ENCODE measurements at regions not wholly inside any gene's neighbourhood (a gene's known extent, or its start where the extent isn't known, plus 50 kb on each side); places are given as distances from the start of the nearest gene placed in this dataset.

DNA sequence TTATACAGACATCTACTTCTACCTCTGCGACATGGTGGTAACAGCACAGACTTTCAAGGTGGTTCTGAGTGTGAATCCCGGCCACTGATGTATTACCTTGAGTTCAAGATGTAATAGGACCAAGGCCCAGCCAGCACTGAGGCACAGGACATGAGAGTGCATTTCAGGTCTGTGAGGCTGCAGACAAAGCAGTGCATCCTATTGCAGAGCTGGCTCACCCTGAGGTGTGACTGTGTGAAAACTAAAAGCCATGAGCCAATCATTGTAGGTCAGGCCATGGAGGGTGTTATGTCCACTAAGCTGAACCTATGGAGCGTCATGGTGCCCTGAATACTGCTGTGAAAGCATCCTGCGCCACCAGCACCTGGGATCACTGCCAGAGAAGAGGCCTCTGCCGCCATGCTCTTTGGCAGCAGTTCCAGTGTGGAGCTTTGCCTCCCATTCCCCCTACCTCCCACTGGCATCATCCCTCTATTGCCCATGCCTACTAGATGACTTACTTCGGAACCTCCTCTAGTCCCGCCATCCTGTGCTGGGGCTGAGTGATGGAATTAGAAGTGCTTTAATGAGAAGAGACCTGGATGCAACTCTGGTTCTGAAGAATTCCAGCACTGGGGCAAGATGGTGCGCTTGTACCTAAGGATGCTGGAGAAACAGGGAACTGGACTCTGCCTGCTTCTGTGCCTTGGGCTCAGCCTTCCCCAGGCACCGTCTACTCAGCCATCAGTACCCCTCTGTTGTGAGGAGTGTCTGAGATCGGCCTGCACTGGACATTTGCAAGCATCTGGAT, 112.0 kb upstream of the RMDN2 start:
- no peak for DNase-seq (ENCODE audit: low read depth)
- H3K4me3 ChIP-seq (ENCODE audit: low read depth, low read length) = no peak overlapping the region
- TF ChIP-seq, protein P1, sequence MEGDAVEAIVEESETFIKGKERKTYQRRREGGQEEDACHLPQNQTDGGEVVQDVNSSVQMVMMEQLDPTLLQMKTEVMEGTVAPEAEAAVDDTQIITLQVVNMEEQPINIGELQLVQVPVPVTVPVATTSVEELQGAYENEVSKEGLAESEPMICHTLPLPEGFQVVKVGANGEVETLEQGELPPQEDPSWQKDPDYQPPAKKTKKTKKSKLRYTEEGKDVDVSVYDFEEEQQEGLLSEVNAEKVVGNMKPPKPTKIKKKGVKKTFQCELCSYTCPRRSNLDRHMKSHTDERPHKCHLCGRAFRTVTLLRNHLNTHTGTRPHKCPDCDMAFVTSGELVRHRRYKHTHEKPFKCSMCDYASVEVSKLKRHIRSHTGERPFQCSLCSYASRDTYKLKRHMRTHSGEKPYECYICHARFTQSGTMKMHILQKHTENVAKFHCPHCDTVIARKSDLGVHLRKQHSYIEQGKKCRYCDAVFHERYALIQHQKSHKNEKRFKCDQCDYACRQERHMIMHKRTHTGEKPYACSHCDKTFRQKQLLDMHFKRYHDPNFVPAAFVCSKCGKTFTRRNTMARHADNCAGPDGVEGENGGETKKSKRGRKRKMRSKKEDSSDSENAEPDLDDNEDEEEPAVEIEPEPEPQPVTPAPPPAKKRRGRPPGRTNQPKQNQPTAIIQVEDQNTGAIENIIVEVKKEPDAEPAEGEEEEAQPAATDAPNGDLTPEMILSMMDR (IDR thresholded peaks at IDR 0.05; ENCODE audit: control insufficient read depth, extremely low read depth, insufficient read depth) = no peak

GRCh38 chr2:37816036-37816435, 109.1 kb upstream of the RMDN2 start:
- no peak overlapping the region for H3K4me3 ChIP-seq (ENCODE audit: low read depth, low read length)
- DNase-seq (ENCODE audit: low read depth) = no peak
- TF ChIP-seq, protein P1 (IDR thresholded peaks at IDR 0.05; ENCODE audit: control insufficient read depth, extremely low read depth, insufficient read depth) = no peak

- TF ChIP-seq, protein P1 (IDR thresholded peaks at IDR 0.05; ENCODE audit: control insufficient read depth, extremely low read depth, insufficient read depth) = no peak
- no peak for DNase-seq (ENCODE audit: low read depth)
- H3K4me3 ChIP-seq (ENCODE audit: low read depth, low read length) = no peak overlapping the region
Observed at GRCh38 chr2:37816686-37817085, 108.4 kb upstream of the RMDN2 start.

GRCh38 chr2:37819186-37819585, 105.9 kb upstream of the RMDN2 start:
- TF ChIP-seq, protein P1 (IDR thresholded peaks at IDR 0.05; ENCODE audit: control insufficient read depth, extremely low read depth, insufficient read depth) = no peak
- H3K4me3 ChIP-seq (ENCODE audit: low read depth, low read length) = no peak overlapping the region
- DNase-seq (ENCODE audit: low read depth) = no peak

DNA sequence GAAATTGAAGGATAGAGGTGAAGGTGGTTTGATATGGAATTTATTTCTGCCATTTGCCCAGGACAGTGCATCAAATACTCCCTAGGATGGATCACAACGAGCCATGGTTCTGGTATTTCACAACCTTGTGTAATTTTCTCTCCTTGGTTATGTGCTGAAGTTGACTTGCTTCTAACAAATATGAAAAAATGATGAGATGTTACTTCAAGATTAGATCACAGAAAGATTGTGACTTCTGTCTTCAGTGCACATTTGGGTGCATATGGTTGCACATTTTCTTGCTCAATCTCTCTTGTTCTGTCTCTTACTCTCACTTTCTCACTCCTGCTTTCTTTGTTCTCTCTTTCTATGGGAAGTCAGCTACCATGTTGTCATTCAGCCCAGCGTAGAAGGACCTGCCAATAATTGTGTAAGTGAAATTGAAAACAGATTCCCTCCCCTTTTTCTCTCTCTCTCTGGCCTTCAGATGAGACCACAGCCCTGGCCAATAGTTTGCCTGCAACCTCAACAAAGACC, 104.6 kb upstream of the RMDN2 start:
- DNase-seq (ENCODE audit: low read depth) = no peak
- H3K4me3 ChIP-seq (ENCODE audit: low read depth, low read length) = no peak overlapping the region
- TF ChIP-seq, protein P1 (IDR thresholded peaks at IDR 0.05; ENCODE audit: control insufficient read depth, extremely low read depth, insufficient read depth) = no peak

- no peak overlapping the region for H3K4me3 ChIP-seq (ENCODE audit: low read depth, low read length)
- TF ChIP-seq, protein P1 (IDR thresholded peaks at IDR 0.05; ENCODE audit: control insufficient read depth, extremely low read depth, insufficient read depth) = no peak
- no peak for DNase-seq (ENCODE audit: low read depth)
Observed at GRCh38 chr2:37825586-37825985, 99.5 kb upstream of the RMDN2 start.

DNA sequence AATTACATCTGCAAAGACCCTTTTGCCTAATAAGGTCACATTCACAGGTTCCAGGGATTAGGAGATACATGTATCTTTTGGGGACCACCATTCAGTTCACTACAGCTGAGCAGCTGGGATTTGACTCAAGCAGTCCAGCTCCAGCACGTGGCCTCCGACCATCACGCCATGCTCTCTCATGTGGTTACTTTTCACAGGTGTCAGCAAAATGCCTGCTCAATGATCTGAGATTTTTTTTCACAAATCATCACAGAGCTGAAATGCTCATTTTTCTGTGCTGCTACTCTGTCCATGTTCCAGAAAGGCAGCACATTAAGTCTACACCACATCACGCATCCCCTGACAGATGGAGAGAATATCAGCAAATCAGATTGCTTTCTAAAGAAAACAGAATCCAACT, 98.5 kb upstream of the RMDN2 start:
- no peak for DNase-seq (ENCODE audit: low read depth)
- TF ChIP-seq, protein P1 (IDR thresholded peaks at IDR 0.05; ENCODE audit: control insufficient read depth, extremely low read depth, insufficient read depth) = no peak
- H3K4me3 ChIP-seq (ENCODE audit: low read depth, low read length) = no peak overlapping the region

Measured in LNCaP clone FGC (cell line).